Colonic mucosa (tissue), 4 donors: ENCODE measurements at regions not wholly inside any gene's neighbourhood (a gene's known extent, or its start where the extent isn't known, plus 50 kb on each side); places are given as distances from the start of the nearest gene placed in this dataset.

Experiments
- DNase-seq: peaks from one replicate; pipeline ENCODE4 v3.0.0-alpha.2; 2020
- H3K27ac ChIP-seq: fragments of 200-600 bp; one replicate; pipeline ENCODE4 v1.8.0; 2021
- H3K27me3 ChIP-seq: fragments of 200-600 bp; one replicate; pipeline ENCODE4 v1.8.0; 2021
- H3K36me3 ChIP-seq: fragments of 200-600 bp; one replicate; pipeline ENCODE4 v1.8.0; 2021
- H3K4me1 ChIP-seq: fragments of 200-600 bp; one replicate; pipeline ENCODE4 v1.8.0; 2021; ENCODE audit warnings: mild to moderate bottlenecking
- H3K4me3 ChIP-seq: fragments of 200-600 bp; one replicate; pipeline ENCODE4 v1.8.0; 2021
- H3K9ac ChIP-seq, 2 donors: one replicate each; pipeline ENCODE4 v1.7.0; 2013; ENCODE audit warnings: control low read depth in 2 of 2, low read depth in 2 of 2, low read length in 2 of 2
- H3K9me3 ChIP-seq: fragments of 200-600 bp; one replicate; pipeline ENCODE4 v1.8.0; 2021
- intact Hi-C: fragments of 100-400 bp; cut with DNase I; formaldehyde crosslinking; loops from one replicate; pipeline ENCODE4 v1.14.1; 2022
- TF ChIP-seq, protein P1 (sequence below): fragments of 200-600 bp; IDR thresholded peaks from one replicate; pipeline ENCODE4 v1.8.0; 2022; ENCODE audit warnings: antibody characterized with exemption, mild to moderate bottlenecking
- donor health status: healthy.
- donor health status: DM: no; HTN: no; CAD: no.
- donor health status: DM: no; HTN: no; CAD: no.

DNA sequence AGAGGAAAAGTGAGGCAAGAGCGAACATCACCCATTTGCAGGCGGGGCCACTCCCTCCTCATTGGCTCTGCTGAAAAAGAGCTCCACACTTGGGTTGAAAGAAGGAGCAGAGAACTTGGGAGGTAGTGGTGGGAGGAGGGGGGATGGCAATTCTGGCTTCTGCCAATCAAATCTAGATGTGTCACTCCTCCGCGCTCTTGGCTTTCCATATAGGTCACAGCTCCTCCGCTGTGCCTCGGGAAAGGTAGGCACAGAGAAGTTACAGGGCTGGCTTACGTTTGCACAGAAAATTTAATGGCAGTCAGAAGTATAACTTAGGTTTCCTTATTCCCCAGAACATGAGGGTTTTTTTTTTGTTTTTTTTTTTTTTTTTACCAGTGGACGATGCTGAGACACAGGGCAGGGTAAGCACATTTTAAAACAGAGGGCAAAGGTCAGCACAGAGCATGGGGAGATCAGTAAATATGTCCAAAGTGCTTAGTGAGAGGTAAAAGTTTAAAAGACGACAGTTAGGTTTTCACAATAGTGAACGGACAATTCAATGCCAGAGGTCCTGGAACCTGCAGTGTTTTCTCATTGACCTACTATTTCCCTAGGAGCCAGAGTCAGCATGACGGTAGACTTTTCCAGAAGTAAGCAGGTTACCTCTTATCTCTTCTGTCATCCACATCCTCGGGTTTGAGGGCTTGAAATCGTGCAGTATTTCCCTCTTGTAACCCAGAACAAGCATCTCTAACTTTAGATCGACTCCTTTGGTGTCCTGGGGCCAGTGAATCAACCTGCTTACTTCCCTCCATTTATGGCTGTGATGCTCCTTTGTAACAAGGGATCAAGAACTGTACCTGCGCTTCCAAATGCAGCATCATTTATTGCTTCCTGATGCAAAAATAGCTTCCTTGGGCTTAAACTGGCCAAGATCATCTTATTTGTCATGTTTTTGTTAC lies 258.9 kb upstream of the PROX1 start:
- Histone ChIP-seq H3K27me3 (no peaks in the 10 kb centered on the region), H3K9ac (no peak overlapping the region), H3K36me3 (no peaks in the 10 kb centered on the region)

DNA sequence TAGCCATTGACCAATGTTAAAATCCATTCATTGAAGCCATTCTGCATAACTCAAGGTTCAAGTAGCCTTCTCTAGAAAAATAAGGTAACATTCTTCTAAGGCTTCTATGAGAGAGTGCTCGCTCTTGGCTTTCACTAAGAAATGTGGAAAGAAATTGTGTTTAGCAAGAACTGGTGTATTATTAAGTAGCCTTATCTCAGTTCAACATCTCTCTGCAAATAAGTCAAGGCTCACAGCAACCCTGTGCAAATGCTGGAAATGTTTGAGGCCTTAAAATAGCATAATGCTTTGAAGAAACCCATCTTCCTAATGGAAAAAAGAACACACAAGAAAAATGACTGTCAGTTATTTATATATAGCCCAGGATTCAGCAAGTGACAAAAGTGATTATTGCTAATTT lies 254.1 kb upstream of the PROX1 start:
- Histone ChIP-seq H3K4me1 (no peaks in the 10 kb centered on the region), H3K9ac (no peak overlapping the region), H3K27me3 (no peaks in the 10 kb centered on the region), H3K4me3 (no peak overlapping the region), H3K27ac (no peak overlapping the region), H3K36me3 (no peaks in the 10 kb centered on the region), H3K9me3 (no peaks in the 10 kb centered on the region)
- TF ChIP-seq, protein P1, sequence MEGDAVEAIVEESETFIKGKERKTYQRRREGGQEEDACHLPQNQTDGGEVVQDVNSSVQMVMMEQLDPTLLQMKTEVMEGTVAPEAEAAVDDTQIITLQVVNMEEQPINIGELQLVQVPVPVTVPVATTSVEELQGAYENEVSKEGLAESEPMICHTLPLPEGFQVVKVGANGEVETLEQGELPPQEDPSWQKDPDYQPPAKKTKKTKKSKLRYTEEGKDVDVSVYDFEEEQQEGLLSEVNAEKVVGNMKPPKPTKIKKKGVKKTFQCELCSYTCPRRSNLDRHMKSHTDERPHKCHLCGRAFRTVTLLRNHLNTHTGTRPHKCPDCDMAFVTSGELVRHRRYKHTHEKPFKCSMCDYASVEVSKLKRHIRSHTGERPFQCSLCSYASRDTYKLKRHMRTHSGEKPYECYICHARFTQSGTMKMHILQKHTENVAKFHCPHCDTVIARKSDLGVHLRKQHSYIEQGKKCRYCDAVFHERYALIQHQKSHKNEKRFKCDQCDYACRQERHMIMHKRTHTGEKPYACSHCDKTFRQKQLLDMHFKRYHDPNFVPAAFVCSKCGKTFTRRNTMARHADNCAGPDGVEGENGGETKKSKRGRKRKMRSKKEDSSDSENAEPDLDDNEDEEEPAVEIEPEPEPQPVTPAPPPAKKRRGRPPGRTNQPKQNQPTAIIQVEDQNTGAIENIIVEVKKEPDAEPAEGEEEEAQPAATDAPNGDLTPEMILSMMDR, result no peak
- intact Hi-C loops, result no loop called here
- no peak for DNase-seq

More for the DNA sequence above, 258.9 kb upstream of the PROX1 start:
- Histone ChIP-seq H3K4me3 (no peak overlapping the region), H3K9me3 (no peaks in the 10 kb centered on the region), H3K27ac (no peak overlapping the region), H3K4me1 (no peaks in the 10 kb centered on the region)
- DNase-seq, result no peak
- intact Hi-C loops, result no loop called here
- TF ChIP-seq, protein P1, result no peak

DNA sequence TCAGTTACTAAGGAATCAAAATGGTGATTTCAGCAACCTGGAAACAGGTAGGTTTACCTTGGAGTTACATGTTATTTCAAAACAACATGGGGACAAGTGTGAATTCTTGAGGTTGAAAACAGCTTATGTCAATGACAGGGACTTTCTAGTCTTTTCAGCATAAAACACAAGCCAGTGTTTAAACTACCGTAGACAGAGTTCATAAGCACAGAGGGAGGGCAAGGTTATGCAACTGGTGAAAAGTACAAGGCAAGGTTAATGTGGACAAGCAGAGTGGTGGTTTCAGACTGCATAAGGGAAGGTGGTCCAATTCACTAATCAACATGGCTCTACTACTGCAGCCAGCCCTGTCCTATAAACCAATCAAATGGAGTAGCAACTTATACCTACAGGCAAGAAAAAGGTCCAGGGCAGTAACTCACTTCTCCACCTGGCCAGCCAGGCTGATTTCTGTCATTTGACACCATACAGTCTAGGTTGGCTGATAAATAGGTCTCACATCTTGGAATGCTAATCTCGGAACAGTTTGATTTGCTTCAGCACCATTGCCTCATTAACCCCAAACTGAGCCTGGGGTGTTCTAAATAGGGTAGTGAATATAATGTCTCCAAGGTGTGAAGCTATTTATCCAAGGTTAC lies 250.3 kb upstream of the PROX1 start:
- TF ChIP-seq, protein P1, result no peak
- H3K4me1 ChIP-seq, result no peaks in the 10 kb centered on the region
- no peak overlapping the region for H3K27ac ChIP-seq
- H3K9me3 ChIP-seq, result no peaks in the 10 kb centered on the region
- H3K4me3 ChIP-seq, result no peak overlapping the region
- no peaks in the 10 kb centered on the region for H3K36me3 ChIP-seq
- H3K27me3 ChIP-seq, result no peaks in the 10 kb centered on the region
- no peak overlapping the region for H3K9ac ChIP-seq
- DNase-seq, result no peak
- intact Hi-C loops, result no loop called here

DNA sequence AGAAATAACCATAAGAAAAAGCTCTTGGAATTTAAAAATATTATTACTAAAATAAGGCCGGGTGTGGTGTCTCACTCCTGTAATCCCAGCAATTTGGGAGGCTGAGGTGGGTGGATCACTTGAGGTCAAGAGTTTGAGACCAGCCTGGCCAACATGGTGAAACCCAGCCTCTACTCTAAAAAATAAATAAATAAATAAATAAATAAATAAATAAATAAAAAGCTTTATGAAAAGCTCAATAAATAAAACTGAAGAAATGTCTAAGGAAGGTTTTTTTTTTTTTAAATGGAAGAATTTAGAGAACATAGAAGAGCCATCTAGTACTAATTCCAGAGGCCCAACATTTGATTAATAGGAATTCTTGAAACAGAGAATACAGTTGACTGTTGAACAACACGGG lies 249.1 kb upstream of the PROX1 start:
- no peaks in the 10 kb centered on the region for H3K36me3 ChIP-seq
- no peak overlapping the region for H3K27ac ChIP-seq
- H3K4me3 ChIP-seq, result no peak overlapping the region
- no peaks in the 10 kb centered on the region for H3K9me3 ChIP-seq
- DNase-seq, result no peak
- intact Hi-C loops, result no loop called here
- no peaks in the 10 kb centered on the region for H3K4me1 ChIP-seq
- H3K9ac ChIP-seq, result no peak overlapping the region
- no peaks in the 10 kb centered on the region for H3K27me3 ChIP-seq
- TF ChIP-seq, protein P1, result no peak

DNA sequence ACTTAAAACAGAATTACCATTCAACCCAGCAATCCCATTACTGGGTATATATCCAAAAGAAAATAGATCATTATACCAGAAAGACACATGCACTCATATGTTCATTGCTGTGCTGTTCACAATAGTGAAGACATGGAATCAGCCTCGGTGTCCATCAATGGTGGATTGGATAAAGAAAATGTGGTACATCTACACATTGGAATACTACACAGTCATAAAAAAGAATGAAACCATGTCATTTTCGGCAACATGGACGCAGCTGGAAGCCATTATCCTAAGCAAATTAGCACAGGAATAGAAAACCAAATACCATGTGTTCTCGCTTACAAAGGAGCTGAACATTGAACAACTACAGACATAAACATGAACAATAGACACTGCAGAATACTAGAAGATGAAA lies 244.8 kb upstream of the PROX1 start:
- intact Hi-C loops, result no loop called here
- Histone ChIP-seq H3K4me3 (no peak overlapping the region), H3K9me3 (no peaks in the 10 kb centered on the region), H3K9ac (no peak overlapping the region), H3K27ac (no peak overlapping the region), H3K27me3 (no peaks in the 10 kb centered on the region), H3K36me3 (no peaks in the 10 kb centered on the region), H3K4me1 (no peaks in the 10 kb centered on the region)
- DNase-seq, result no peak
- TF ChIP-seq, protein P1, result no peak
